ENCODE measurements at regions not wholly inside any gene's neighbourhood (a gene's known extent, or its start where the extent isn't known, plus 50 kb on each side); places are given as distances from the start of the nearest gene placed in this dataset.
"Not testable (repeated sequence)": the region's sequence is repeated elsewhere in the genome, so short reads cannot be mapped to it uniquely, and the experiment has no call there.

DNA sequence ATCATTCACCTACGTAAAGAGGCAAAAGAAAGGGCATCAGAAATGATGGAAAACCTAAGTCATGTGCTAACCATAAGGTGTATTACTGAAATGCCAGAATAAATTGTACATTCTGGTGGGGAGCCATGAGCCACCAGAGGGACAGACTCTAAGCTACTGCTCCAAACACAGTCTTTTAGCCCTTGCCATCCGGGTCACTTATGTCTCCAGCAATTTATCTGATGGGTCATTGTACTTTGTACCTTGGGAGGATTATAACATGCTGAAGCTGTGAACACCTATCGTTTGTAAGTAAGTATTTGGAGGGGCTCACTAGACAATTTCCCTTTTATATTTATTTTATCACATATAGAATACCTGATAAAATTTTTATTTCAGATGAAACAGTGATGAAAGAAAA lies 495.1 kb downstream of the KIF4B start:
- DNase-seq (ENCODE audit: low read depth in 2 of 2), result no peak

GRCh38 chr5:155512329-155512728 lies 498.8 kb downstream of the KIF4B start:
- DNase-seq (ENCODE audit: low read depth in 2 of 2), result no peak

- no peak for DNase-seq (ENCODE audit: low read depth in 2 of 2)
Measured at GRCh38 chr5:155514105-155514563, 500.6 kb downstream of the KIF4B start.

- DNase-seq (ENCODE audit: low read depth in 2 of 2), result no peak
Measured at GRCh38 chr5:155522540-155522939, 509.0 kb downstream of the KIF4B start.

GRCh38 chr5:155529362-155529761 lies 515.8 kb downstream of the KIF4B start:
- no peak for DNase-seq (ENCODE audit: low read depth in 2 of 2)

- no peak for DNase-seq (ENCODE audit: low read depth in 2 of 2)
Measured at GRCh38 chr5:155530046-155530445, 516.5 kb downstream of the KIF4B start.

DNA sequence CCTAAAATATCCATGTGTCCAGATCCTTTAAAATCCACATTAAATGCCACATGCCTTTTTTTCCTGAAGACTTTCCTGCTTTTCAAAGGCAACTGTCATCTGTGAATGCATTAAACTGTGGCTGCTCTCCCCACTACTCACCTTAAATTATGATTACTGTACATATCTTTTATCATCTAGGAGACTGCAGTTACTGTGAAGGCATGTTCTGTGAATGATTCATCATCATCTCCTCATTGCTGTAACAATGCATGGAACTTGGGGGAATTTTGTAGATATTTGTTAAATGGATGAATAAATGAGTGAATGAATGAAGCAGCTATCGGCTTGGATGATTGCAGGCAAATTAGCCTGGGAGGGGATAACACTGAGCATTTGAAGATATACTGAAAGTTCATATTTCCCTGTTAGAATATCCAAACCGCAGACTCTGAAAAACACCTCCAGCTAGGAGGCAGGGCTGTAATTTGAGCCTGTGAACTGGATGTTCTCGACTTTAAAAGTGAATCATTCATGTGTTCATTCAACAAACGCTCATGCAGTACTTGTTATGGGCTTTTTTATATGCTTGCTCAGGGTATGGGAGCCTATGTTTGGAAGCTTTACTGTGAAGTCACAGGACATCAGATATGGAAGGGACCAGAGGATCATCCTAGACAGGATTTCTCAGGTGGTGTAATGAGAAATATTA lies 519.2 kb downstream of the KIF4B start:
- DNase-seq (ENCODE audit: low read depth in 2 of 2), result no peak

DNA sequence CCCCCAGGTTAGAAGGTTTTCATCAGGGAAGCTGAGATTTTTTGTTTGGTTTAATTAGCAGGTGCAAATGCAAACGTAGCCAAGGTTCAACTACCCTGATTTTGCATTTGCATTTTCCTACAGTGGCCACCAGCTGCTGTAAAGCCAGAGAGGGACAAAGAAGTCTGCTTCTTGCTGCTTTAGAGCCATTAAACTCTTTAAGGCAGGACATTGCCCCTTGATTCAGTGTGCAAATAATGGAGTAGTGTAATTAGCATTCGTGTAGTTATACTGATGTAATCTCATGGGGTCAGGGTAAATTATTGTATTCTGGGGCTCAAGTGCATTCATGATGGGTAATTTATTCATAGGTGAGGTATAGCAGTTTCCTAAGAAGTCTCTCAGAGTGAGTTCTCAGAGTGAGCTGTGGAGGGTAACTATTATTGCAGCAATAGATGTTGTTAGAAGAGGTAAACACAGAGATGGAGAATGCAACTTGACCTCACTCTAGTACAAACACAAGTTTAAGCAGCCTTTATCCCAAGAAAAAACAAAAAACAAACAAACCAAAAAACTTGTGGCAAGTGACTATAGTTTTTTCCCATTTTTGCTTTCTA lies 526.5 kb downstream of the KIF4B start:
- DNase-seq (ENCODE audit: low read depth in 2 of 2), result no peak

DNA sequence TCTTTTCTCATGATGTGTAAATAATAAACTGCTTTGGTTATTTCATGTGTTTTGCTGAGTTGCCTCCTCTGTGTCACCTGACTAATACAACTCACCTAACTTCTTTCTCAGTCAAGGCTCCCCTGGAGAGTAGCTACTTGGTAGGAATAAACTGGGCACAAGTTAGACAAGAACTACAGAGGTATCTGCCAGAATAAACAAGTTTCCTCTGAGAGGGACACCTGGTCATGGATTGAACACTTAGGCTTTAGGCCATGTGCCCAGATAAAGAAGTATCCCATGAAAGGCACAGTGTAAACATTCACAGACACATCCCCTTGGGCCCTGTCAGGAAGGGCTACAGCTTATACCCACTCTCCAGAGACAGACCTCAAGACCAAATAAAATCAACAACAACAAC lies 532.5 kb downstream of the KIF4B start:
- DNase-seq (ENCODE audit: low read depth in 2 of 2), result no peak

GRCh38 chr5:155554500-155554899 lies 540.9 kb downstream of the KIF4B start:
- DNase-seq (ENCODE audit: low read depth in 2 of 2), result no peak

- no peak for DNase-seq (ENCODE audit: low read depth in 2 of 2)
Measured at GRCh38 chr5:155556222-155556621, 542.7 kb downstream of the KIF4B start.

DNA sequence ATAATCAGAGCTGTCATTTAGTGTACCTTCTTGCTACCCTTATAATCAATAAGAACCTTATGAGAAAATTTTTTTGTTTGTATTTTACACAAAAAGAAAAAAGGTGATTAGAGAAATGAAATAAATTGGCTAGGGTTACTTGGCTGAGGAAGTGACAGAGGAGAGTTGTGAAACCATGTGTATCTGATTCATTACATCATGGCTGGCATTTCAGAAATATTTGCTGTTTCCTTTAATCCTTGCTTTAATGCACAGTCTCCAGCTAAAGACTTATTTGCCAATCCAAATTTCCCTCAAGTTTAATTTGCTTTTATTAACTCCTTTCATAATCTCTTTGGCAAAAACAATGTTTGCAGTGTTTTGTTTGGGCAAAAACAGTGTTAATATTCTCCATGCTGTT lies 543.1 kb downstream of the KIF4B start:
- no peak for DNase-seq (ENCODE audit: low read depth in 2 of 2)

DNA sequence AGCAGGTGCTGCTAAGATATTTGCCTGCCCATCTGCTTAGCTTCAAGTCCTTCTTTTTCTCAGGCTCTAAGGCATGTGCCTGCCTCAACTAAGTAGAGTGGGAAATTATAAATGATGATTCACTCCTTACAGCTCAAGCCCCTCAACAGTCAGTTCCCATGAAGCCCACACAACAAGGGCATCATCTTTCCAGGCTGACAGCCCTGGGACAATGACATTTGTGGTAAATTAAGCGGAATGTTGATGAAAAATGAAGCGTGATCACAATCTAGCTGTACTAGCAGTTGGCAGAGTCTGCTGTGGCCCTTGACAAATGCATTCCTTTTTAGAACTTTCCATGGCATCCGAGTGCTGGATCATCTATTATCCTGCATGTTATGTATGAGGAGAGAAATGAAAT lies 548.6 kb downstream of the KIF4B start:
- DNase-seq (ENCODE audit: low read depth in 2 of 2), result no peak

DNA sequence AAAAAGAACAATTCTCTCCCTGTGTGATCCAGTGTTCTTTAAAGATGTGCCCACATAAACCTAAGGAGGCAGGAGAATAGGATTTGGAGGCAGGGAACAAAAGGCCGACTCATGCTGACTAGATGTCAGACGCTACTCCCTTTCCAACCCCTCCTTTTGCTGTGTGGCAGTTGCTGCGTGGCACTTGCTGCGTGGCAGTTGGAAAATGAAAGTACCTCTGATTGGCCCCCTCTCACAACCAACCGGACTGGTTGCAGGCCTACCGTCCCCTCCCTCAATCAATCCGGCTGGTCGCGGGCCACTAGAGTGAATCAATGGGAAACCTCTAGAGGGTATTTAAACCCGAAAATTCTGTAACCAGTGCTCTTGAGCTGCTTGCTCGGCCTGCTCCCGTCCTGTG lies 551.0 kb downstream of the KIF4B start:
- DNase-seq (ENCODE audit: low read depth in 2 of 2), result no peak

DNA sequence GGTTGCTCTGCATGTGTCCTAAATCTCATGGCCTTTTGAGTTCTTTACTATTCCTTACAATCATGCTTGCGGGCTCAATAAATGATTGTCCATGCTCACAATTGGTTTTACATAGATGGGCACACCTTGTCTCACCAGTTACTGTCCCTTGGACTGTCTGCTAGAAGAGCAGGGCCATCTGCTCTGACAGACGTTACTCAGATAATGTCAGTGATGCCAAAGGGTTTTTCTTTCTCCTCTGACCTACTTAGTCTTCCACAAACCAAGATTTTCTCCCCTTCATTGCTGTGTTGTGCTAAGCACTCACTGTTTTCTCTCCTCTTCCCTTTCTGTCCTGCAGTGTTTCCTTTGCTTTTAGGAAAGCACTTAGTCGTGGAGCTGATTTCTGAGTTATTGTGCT lies 562.3 kb downstream of the KIF4B start:
- no peak for DNase-seq (ENCODE audit: low read depth in 2 of 2)

- not testable (repeated sequence) for DNase-seq (ENCODE audit: low read depth in 2 of 2)
Measured at GRCh38 chr5:155586808-155587207, 573.3 kb downstream of the KIF4B start.

DNA sequence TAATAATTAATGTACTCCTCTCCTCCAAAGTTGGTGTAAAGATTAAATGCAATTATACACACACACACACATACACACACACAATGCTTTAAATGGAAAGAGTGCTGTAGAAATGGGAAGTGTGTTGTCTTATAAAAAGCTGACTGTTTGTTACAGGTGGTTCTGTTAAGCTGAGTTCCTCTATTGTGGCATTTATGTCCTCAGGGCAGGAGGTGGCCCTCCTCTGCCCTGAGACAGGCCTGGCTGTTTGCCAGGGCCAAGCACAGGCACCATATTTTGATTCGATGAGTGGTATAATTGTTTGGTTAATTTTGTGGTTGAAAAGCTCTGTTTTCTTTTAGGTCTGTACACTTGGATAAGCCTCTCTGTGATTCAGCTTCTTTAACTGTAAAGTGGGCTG lies 573.9 kb downstream of the KIF4B start:
- no peak for DNase-seq (ENCODE audit: low read depth in 2 of 2)

DNA sequence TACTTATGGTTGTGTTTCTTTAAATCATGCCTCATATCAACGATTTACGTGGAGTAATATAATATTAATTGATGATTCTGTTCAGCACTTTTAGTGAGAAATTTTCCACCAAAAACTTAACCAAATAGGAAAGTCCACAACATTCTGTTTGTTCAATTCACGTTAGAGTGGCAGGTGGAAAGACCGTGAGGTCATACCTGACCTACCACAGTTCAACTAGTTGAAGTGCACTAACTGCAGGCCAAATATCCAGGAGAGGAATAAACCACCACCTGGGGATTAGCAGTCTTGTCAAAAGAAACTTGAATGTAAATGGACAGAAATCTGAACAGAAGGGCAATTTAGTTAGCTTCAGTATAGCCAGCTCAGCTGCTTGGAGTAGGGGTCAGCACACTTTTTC lies 577.7 kb downstream of the KIF4B start:
- DNase-seq (ENCODE audit: low read depth in 2 of 2), result no peak

- DNase-seq (ENCODE audit: low read depth in 2 of 2), result no peak
Measured at GRCh38 chr5:155594270-155594669, 580.7 kb downstream of the KIF4B start.

GRCh38 chr5:155595791-155596190 lies 582.2 kb downstream of the KIF4B start:
- no peak for DNase-seq (ENCODE audit: low read depth in 2 of 2)

DNA sequence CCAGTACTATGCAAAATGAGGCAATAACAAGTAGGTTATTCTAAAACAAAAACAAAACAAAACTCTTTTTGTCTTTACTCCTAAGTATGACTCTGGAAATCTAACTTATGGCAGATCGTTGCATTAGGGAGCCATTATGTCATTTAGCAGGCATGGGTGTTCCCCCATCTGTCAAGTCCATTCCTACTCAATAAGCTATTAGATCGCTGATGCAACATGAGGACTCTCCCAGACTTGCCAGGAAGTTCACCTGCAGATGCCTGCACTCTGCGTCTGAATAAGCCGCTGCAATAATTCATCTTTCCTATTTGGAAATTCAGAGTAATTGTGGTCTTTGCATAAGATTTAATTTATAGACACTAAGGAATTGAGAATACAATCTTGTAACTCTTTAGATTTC lies 585.0 kb downstream of the KIF4B start:
- DNase-seq (ENCODE audit: low read depth in 2 of 2), result no peak

DNA sequence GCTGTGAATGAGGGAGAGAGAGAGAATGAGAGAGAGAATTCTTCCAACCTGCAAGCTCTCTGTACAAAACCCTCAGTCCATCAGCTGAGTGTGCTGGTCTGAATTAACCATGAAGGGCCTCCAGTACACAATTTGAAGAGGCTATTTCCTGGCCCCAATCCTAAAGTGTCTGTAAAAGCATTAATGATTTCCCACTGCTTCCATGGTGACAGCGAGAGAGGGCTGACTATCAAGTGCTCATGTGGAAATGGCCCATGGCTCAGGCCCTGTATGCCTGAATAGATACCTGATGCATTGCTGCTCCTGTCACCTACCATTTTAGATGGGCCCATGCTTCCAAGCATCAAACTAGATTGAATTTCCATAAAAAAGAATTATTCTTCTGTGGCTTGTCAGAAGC lies 592.4 kb downstream of the KIF4B start:
- DNase-seq (ENCODE audit: low read depth in 2 of 2), result no peak

DNA sequence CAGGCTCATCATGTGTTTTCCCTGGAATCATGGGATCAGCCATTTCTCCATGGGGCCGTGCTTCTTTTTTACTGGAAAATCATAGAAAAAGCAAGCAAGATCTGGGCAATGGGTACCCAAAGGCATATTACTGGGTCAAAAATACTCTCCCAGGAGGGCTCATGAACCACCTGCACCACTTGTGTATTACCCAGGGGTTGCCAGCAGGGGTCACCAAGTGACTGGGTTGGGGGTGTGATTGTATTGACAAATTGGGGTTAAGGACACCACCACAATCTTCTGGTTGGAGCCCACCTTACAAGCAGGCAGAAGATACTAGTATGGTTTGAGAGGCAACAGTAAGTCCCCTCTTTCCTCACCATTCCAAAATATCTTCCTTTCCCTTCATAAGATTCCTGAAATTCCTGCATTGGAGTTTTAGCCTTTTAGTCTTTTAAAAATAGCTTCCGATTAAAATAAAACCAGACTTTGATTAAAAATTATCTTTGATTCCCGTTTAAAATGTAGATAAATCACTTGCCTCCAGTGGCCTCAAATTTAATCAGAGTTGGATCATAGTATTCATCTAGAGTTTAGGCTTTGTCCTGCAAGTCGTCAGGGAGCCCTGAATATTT lies 603.3 kb downstream of the KIF4B start:
- peak in 1 of 2 donors; percentile 4 for DNase-seq (ENCODE audit: low read depth in 2 of 2)
